ENCODE measurements at regions not wholly inside any gene's neighbourhood (a gene's known extent, or its start where the extent isn't known, plus 50 kb on each side); places are given as distances from the start of the nearest gene placed in this dataset.

DNA sequence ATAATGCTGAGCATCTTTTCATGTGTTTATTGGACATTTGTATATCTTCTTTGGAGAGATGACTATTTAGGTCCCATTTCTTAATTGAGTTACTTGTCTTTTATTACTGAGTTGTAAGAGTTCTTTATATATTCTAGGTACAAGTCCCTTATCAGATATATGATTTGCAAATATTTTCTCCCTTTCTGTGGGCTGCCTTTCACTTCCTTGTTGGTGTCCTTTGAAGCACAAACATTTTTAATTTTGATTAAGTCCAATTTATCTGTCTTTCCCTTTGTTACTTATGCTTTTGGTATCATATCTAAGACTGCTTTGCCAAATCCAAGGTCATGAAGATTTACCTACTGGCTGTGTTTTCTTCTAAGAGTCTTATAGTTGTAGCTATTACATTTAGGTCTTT is 113.2 kb downstream of the HNRNPD start:
- TF ChIP-seq CTCF (IDR thresholded peaks at IDR 0.05; ENCODE audit: low read length) (no peak), EZH2 (IDR thresholded peaks at IDR 0.05; ENCODE audit: borderline replicate concordance, low read length) (no peak)

Data from OCI-LY1 (cell line).